ENCODE measurements at regions not wholly inside any gene's neighbourhood (a gene's known extent, or its start where the extent isn't known, plus 50 kb on each side); places are given as distances from the start of the nearest gene placed in this dataset.

GRCh38 chr11:115990004-115990447, 485.8 kb upstream of the CADM1 start (continued):
- no peak for TF ChIP-seq BACH2 (CRISPR knock-in tag; IDR thresholded peaks at IDR 0.05; ENCODE audit: borderline replicate concordance)
- TF ChIP-seq ZFP3 (CRISPR knock-in tag; IDR thresholded peaks at IDR 0.05): no peak
- no peak for TF ChIP-seq CSRNP3 (CRISPR knock-in tag; IDR thresholded peaks at IDR 0.05)

- ATAC-seq: no peak
- TF ChIP-seq, protein P1, sequence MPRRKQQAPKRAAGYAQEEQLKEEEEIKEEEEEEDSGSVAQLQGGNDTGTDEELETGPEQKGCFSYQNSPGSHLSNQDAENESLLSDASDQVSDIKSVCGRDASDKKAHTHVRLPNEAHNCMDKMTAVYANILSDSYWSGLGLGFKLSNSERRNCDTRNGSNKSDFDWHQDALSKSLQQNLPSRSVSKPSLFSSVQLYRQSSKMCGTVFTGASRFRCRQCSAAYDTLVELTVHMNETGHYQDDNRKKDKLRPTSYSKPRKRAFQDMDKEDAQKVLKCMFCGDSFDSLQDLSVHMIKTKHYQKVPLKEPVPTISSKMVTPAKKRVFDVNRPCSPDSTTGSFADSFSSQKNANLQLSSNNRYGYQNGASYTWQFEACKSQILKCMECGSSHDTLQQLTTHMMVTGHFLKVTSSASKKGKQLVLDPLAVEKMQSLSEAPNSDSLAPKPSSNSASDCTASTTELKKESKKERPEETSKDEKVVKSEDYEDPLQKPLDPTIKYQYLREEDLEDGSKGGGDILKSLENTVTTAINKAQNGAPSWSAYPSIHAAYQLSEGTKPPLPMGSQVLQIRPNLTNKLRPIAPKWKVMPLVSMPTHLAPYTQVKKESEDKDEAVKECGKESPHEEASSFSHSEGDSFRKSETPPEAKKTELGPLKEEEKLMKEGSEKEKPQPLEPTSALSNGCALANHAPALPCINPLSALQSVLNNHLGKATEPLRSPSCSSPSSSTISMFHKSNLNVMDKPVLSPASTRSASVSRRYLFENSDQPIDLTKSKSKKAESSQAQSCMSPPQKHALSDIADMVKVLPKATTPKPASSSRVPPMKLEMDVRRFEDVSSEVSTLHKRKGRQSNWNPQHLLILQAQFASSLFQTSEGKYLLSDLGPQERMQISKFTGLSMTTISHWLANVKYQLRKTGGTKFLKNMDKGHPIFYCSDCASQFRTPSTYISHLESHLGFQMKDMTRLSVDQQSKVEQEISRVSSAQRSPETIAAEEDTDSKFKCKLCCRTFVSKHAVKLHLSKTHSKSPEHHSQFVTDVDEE (CRISPR knock-in tag; IDR thresholded peaks at IDR 0.05): no peak
Measured at GRCh38 chr11:115985896-115986295, 481.7 kb upstream of the CADM1 start.

- ATAC-seq: no peak
- no peak for TF ChIP-seq RARB (CRISPR knock-in tag; IDR thresholded peaks at IDR 0.05)
- no peak for TF ChIP-seq ARNTL (CRISPR knock-in tag; IDR thresholded peaks at IDR 0.05; ENCODE audit: borderline replicate concordance, low read depth)
- TF ChIP-seq OSR1 (CRISPR knock-in tag; IDR thresholded peaks at IDR 0.05): no peak
- TF ChIP-seq CREB5 (CRISPR knock-in tag; IDR thresholded peaks at IDR 0.05; ENCODE audit: low read depth): no peak
- TF ChIP-seq ZNF70 (CRISPR knock-in tag; IDR thresholded peaks at IDR 0.05): no peak
- TF ChIP-seq BACH2 (CRISPR knock-in tag; IDR thresholded peaks at IDR 0.05; ENCODE audit: borderline replicate concordance): no peak
- TF ChIP-seq ZFP3 (CRISPR knock-in tag; IDR thresholded peaks at IDR 0.05): no peak
- no peak for TF ChIP-seq TCF4 (CRISPR knock-in tag; IDR thresholded peaks at IDR 0.05; ENCODE audit: borderline replicate concordance)
- TF ChIP-seq PPARA (CRISPR knock-in tag; IDR thresholded peaks at IDR 0.05; ENCODE audit: borderline replicate concordance): no peak
- no peak for TF ChIP-seq CSDC2 (CRISPR knock-in tag; IDR thresholded peaks at IDR 0.05)
- no peak for TF ChIP-seq ZNF8 (CRISPR knock-in tag; IDR thresholded peaks at IDR 0.05)
- TF ChIP-seq ZNF565 (CRISPR knock-in tag; conservative IDR thresholded peaks at IDR 0.05; ENCODE audit: low read depth): no peak
- no peak for TF ChIP-seq CSRNP3 (CRISPR knock-in tag; IDR thresholded peaks at IDR 0.05)
- TF ChIP-seq ESRRG (CRISPR knock-in tag; IDR thresholded peaks at IDR 0.05): no peak
- TF ChIP-seq, protein P1 (CRISPR knock-in tag; IDR thresholded peaks at IDR 0.05): no peak
- TF ChIP-seq, protein P2, sequence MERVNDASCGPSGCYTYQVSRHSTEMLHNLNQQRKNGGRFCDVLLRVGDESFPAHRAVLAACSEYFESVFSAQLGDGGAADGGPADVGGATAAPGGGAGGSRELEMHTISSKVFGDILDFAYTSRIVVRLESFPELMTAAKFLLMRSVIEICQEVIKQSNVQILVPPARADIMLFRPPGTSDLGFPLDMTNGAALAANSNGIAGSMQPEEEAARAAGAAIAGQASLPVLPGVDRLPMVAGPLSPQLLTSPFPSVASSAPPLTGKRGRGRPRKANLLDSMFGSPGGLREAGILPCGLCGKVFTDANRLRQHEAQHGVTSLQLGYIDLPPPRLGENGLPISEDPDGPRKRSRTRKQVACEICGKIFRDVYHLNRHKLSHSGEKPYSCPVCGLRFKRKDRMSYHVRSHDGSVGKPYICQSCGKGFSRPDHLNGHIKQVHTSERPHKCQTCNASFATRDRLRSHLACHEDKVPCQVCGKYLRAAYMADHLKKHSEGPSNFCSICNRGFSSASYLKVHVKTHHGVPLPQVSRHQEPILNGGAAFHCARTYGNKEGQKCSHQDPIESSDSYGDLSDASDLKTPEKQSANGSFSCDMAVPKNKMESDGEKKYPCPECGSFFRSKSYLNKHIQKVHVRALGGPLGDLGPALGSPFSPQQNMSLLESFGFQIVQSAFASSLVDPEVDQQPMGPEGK (CRISPR knock-in tag; IDR thresholded peaks at IDR 0.05; ENCODE audit: borderline replicate concordance): no peak
Measured at GRCh38 chr11:115984228-115984627, 480.0 kb upstream of the CADM1 start.
